Astrocyte of the cerebellum (primary cell): ENCODE measurements at regions not wholly inside any gene's neighbourhood (a gene's known extent, or its start where the extent isn't known, plus 50 kb on each side); places are given as distances from the start of the nearest gene placed in this dataset.
A peak's percentile ranks its signal among the peaks of the same experiment; 100 is the strongest.
"Not testable (repeated sequence)": the region's sequence is repeated elsewhere in the genome, so short reads cannot be mapped to it uniquely, and the experiment has no call there.

Experiments used
- DNase-seq: peaks from one replicate; pipeline ENCODE4 v3.0.0-alpha.2; 2011; ENCODE audit warnings: low read depth
- H3K4me3 ChIP-seq: 2 replicates; pipeline ENCODE4 v1.5.1; 2011; ENCODE audit warnings: mild to moderate bottlenecking, low read depth, low read length, moderate library complexity
- CTCF ChIP-seq: IDR thresholded peaks from 2 replicates; pipeline ENCODE4 v1.5.1; 2012; ENCODE audit warnings: low read length, low read depth, moderate library complexity, mild to moderate bottlenecking; ENCODE audit errors: missing control alignments
- in situ Hi-C: cut with HindIII; loops from 2 replicates; pipeline ENCODE4 v1.10.0; 2017; ENCODE audit warnings: low sequenced_read_pairs

DNA sequence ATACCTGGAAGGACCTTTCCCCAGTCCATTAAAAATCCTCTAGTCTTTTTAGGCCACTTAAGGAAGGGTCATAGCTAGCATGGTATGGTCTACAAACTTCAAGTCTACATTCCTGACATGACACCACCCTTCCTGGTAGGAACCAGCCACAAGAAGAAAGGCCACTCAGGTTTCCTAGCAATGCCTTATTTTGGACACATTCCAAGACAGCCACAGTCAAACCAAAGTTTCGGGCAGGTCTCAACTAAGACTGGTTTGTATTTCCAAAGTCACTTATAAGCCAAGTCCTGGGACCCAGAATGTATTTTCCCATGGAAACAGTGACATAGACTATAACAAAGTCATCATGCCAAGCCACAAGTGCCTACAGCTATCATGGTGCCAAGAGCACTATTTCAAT lies 50.6 kb upstream of the SLC44A3 start:
- in situ Hi-C loops, result no loop called here
- no peak overlapping the region for H3K4me3 ChIP-seq
- TF ChIP-seq CTCF, result no peak
- DNase-seq, result no peak

DNA sequence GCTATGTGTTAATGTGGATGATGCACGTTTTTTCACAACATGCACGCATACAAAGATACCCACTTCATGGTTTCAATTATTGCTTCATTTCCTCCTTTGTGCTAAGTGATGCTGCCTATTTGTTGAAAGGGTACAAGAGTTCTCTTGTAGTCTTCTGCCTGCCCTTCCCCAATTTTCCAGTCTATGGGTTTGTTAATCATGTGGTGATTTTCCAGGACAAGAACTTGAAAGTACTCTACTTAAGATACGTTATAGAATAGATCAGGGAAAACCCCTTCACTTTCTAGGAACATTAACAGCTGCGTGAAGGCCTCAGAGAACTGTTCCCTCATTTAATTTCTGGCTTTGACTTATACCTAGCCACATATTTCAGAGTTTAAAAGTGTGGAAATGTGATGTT lies 52.1 kb upstream of the SLC44A3 start:
- DNase-seq, result no peak
- in situ Hi-C loops, result no loop called here
- TF ChIP-seq CTCF, result no peak
- H3K4me3 ChIP-seq, result no peak overlapping the region

- in situ Hi-C loops, result no loop called here
- TF ChIP-seq CTCF, result no peak
- DNase-seq, result no peak
- H3K4me3 ChIP-seq, result no peak overlapping the region
These were observed 54.2 kb upstream of the SLC44A3 start for GRCh38 chr1:94765958-94766357.

- in situ Hi-C loops, result no loop called here
- H3K4me3 ChIP-seq, result no peak overlapping the region
- no peak for TF ChIP-seq CTCF
- DNase-seq, result no peak
These were observed 61.0 kb upstream of the SLC44A3 start for GRCh38 chr1:94759188-94759587.

- in situ Hi-C loops, result no loop called here
- TF ChIP-seq CTCF, result no peak
- DNase-seq, result no peak
- no peak overlapping the region for H3K4me3 ChIP-seq
These were observed 62.2 kb upstream of the SLC44A3 start for GRCh38 chr1:94757931-94758330.

DNA sequence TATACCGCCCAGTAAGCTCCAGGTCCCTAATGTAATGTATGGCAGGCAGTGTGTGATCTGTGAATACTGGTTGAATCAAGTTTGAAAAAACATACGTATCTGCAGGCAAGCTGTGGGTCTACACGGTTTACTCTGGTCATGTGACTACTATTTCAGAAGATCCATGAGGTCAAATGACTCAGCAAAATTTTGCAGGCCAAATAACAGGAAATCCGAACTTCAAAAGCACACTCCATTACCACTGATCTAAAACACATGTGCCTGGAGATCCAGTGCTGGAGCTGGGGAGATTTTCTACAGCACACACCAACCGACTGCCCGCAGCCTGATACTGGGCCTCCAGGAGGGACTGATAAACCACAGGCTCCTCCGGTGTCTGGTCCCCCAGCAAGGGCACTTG lies 64.5 kb upstream of the SLC44A3 start:
- TF ChIP-seq CTCF, result no peak
- no peak overlapping the region for H3K4me3 ChIP-seq
- in situ Hi-C loops, result no loop called here
- DNase-seq, result peak; percentile 97

DNA sequence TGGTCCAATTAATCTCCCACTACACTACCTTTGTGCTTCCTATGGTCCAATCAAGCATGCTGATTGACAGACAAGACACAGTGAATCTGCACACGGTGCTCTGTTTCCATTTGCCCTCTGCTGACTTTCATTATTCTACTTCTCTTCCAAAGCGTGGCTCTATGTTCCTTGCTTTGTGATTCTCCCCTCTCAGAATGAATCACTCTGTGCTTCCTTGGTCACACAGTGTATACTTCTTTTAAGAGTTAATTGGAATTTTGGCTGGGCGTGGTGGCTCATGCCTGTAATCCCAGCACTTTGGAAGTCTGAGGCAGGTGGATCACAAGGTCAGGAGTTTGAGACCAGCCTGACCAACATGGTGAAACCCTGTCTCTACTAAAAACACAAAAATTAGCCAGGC lies 65.1 kb upstream of the SLC44A3 start:
- H3K4me3 ChIP-seq, DNase-seq, in situ Hi-C loops: not testable (repeated sequence)
